ENCODE measurements at regions not wholly inside any gene's neighbourhood (a gene's known extent, or its start where the extent isn't known, plus 50 kb on each side); places are given as distances from the start of the nearest gene placed in this dataset.
A peak's percentile ranks its signal among the peaks of the same experiment; 100 is the strongest.

GRCh38 chrX:110435196-110435595 lies 76.5 kb downstream of the RTL9 start:
- no peak for DNase-seq
- TF ChIP-seq CTCF (IDR thresholded peaks at IDR 0.05) = no peak
- H3K4me1 ChIP-seq = no peaks in the 10 kb centered on the region
- H3K27ac ChIP-seq = no peak overlapping the region
- H3K9me3 ChIP-seq = no peaks in the 10 kb centered on the region
- no peaks in the 10 kb centered on the region for H3K36me3 ChIP-seq
- H3K4me3 ChIP-seq = no peak overlapping the region
- no peak for ATAC-seq
- intact Hi-C loops (cut with DNase I) = no loop called here
- H3K27me3 ChIP-seq (ENCODE audit: low read depth) = no peaks in the 10 kb centered on the region

GRCh38 chrX:110436523-110436922 lies 77.9 kb downstream of the RTL9 start:
- Histone ChIP-seq H3K27me3 (ENCODE audit: low read depth) (no peaks in the 10 kb centered on the region), H3K27ac (no peak overlapping the region), H3K4me3 (no peak overlapping the region), H3K4me1 (no peaks in the 10 kb centered on the region), H3K36me3 (no peaks in the 10 kb centered on the region), H3K9me3 (no peaks in the 10 kb centered on the region)
- no peak for TF ChIP-seq CTCF (IDR thresholded peaks at IDR 0.05)
- no peak for DNase-seq
- intact Hi-C loops (cut with DNase I) = no loop called here
- no peak for ATAC-seq

GRCh38 chrX:110437686-110438085 lies 79.0 kb downstream of the RTL9 start:
- H3K4me1 ChIP-seq = no peaks in the 10 kb centered on the region
- H3K36me3 ChIP-seq = no peaks in the 10 kb centered on the region
- H3K9me3 ChIP-seq = no peaks in the 10 kb centered on the region
- ATAC-seq = no peak
- no peak overlapping the region for H3K4me3 ChIP-seq
- TF ChIP-seq CTCF (IDR thresholded peaks at IDR 0.05) = no peak
- H3K27ac ChIP-seq = no peak overlapping the region
- H3K27me3 ChIP-seq (ENCODE audit: low read depth) = no peaks in the 10 kb centered on the region
- intact Hi-C loops (cut with DNase I) = no loop called here
- DNase-seq = no peak

DNA sequence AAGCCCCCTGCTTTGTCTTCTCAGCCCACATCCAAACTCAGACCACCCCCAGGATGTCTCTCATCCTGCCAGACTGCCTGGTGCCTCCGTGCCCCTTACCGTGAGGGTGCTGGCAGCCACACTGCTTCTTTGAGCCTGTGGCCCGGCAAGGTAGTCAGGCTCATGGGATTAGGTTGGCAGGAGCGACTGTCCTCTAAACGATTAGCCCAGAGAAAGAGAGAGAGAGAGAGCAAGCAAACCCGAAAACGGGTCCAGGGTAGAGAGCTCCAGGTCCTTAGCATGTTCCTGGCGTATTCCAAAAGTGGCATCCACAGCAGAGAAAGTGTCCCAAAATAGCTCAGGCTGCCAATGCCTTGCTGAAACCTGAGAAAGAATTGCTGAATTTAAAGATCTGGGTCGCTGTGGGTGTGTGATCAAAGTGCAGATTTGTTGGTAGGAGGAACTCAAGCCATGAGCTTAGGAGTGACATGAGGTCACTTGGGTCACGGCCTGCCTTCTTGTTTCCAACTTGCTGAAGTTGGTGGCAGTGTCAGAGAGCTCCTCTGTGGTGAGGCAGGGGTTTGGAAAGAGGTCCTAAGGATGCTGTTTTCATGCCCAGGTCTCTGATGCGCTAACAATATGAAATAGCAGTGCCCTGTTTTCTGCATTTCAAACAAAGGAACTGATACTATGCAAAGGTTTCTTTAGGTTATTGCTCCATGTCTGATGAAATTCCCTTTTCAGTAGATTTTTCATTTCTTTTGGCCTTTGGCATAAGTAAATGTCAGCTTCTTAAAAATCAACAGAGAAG lies 81.6 kb downstream of the RTL9 start:
- ATAC-seq = no peak
- Histone ChIP-seq H3K27ac (no peak overlapping the region), H3K4me1 (no peaks in the 10 kb centered on the region), H3K9me3 (no peaks in the 10 kb centered on the region), H3K36me3 (no peaks in the 10 kb centered on the region), H3K27me3 (ENCODE audit: low read depth) (no peaks in the 10 kb centered on the region), H3K4me3 (no peak overlapping the region)
- intact Hi-C loops (cut with DNase I) = no loop called here
- DNase-seq = no peak
- no peak for TF ChIP-seq CTCF (IDR thresholded peaks at IDR 0.05)

DNA sequence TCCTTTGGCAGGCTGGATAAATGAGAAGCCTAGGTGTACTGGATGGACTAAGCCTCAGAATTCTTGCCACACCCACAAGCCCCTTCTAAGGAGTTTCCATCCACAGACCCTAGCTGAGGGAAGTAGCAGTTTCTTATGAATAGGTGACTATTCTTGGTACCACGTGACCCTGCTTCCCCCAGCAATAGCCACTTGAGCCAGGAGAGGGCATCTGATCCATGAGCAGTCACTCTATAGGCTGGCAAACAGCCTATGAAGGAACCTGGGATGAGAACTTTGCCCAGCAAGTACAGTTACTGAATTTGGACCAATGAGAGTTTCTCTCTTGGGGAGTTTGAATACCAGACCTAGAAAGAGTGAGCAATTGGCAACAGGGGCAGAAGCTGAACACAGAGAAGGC lies 84.0 kb downstream of the RTL9 start:
- H3K27ac ChIP-seq = no peak overlapping the region
- TF ChIP-seq CTCF (IDR thresholded peaks at IDR 0.05) = peak; percentile 10

More for the DNA sequence above, 84.0 kb downstream of the RTL9 start:
- DNase-seq (no peak), ATAC-seq (peak in 1 of 2 donors; percentile 46)
- intact Hi-C loops (cut with DNase I) = no loop called here
- Histone ChIP-seq H3K4me3 (no peak overlapping the region), H3K27me3 (ENCODE audit: low read depth) (no peaks in the 10 kb centered on the region), H3K4me1 (no peaks in the 10 kb centered on the region), H3K9me3 (no peaks in the 10 kb centered on the region), H3K36me3 (no peaks in the 10 kb centered on the region)

Data from lower lobe of right lung (tissue), 2 donors.